ENCODE measurements at regions not wholly inside any gene's neighbourhood (a gene's known extent, or its start where the extent isn't known, plus 50 kb on each side); places are given as distances from the start of the nearest gene placed in this dataset.
"Not testable (repeated sequence)": the region's sequence is repeated elsewhere in the genome, so short reads cannot be mapped to it uniquely, and the experiment has no call there.

GRCh38 chr3:193915099-193915498, 220.8 kb upstream of the HES1 start:
- H3K27me3 Mint-ChIP-seq (ENCODE audit: low read depth, poor library complexity): peaks cover 18% of the 10 kb centered on the region
- TF ChIP-seq CTCF (IDR thresholded peaks at IDR 0.05): no peak
- no peaks in the 10 kb centered on the region for H3K9me3 Mint-ChIP-seq
- H3K4me3 Mint-ChIP-seq: no peak overlapping the region
- peaks cover 89% of the 10 kb centered on the region for H3K4me1 Mint-ChIP-seq
- no peaks in the 10 kb centered on the region for H3K36me3 Mint-ChIP-seq (ENCODE audit: low read depth)
- H3K27ac Mint-ChIP-seq: peak overlapping the region; percentile 58
- DNase-seq: no peak

- Mint-ChIP-seq H3K27me3 (ENCODE audit: low read depth, poor library complexity) (peaks cover 18% of the 10 kb centered on the region), H3K9me3 (peaks cover under 1% of the 10 kb centered on the region), H3K27ac (no peak overlapping the region), H3K4me3 (no peak overlapping the region), H3K36me3 (ENCODE audit: low read depth) (no peaks in the 10 kb centered on the region), H3K4me1 (peaks cover 84% of the 10 kb centered on the region)
- DNase-seq: no peak
- no peak for TF ChIP-seq CTCF (IDR thresholded peaks at IDR 0.05)
These were observed 220.3 kb upstream of the HES1 start for GRCh38 chr3:193915613-193916012.

- peaks cover 13% of the 10 kb centered on the region for H3K9me3 Mint-ChIP-seq
- H3K4me3 Mint-ChIP-seq: no peak overlapping the region
- DNase-seq: no peak
- H3K27me3 Mint-ChIP-seq (ENCODE audit: low read depth, poor library complexity): peaks cover 17% of the 10 kb centered on the region
- H3K4me1 Mint-ChIP-seq: peaks cover 68% of the 10 kb centered on the region
- no peak for TF ChIP-seq CTCF (IDR thresholded peaks at IDR 0.05)
- H3K36me3 Mint-ChIP-seq (ENCODE audit: low read depth): peaks cover 5% of the 10 kb centered on the region
- no peak overlapping the region for H3K27ac Mint-ChIP-seq
These were observed 218.8 kb upstream of the HES1 start for GRCh38 chr3:193917158-193917557.

- no peak for DNase-seq
- peaks cover 31% of the 10 kb centered on the region for H3K4me1 Mint-ChIP-seq
- no peak overlapping the region for H3K4me3 Mint-ChIP-seq
- H3K9me3 Mint-ChIP-seq: peaks cover 52% of the 10 kb centered on the region
- peaks cover 5% of the 10 kb centered on the region for H3K27me3 Mint-ChIP-seq (ENCODE audit: low read depth, poor library complexity)
- peaks cover 17% of the 10 kb centered on the region for H3K36me3 Mint-ChIP-seq (ENCODE audit: low read depth)
- no peak overlapping the region for H3K27ac Mint-ChIP-seq
- TF ChIP-seq CTCF (IDR thresholded peaks at IDR 0.05): no peak
These were observed 214.5 kb upstream of the HES1 start for GRCh38 chr3:193921465-193921864.

GRCh38 chr3:193922034-193922774, 213.7 kb upstream of the HES1 start:
- H3K4me3 Mint-ChIP-seq: no peak overlapping the region

GRCh38 chr3:193923958-193924357, 212.0 kb upstream of the HES1 start:
- not testable (repeated sequence) for H3K27ac Mint-ChIP-seq

More at GRCh38 chr3:193922034-193922774, 213.7 kb upstream of the HES1 start:
- peaks cover 5% of the 10 kb centered on the region for H3K27me3 Mint-ChIP-seq (ENCODE audit: low read depth, poor library complexity)
- peaks cover 17% of the 10 kb centered on the region for H3K36me3 Mint-ChIP-seq (ENCODE audit: low read depth)
- peaks cover 53% of the 10 kb centered on the region for H3K9me3 Mint-ChIP-seq
- H3K27ac Mint-ChIP-seq: peak overlapping the region; percentile 50
- no peak for DNase-seq
- TF ChIP-seq CTCF (IDR thresholded peaks at IDR 0.05): no peak
- H3K4me1 Mint-ChIP-seq: peaks cover 25% of the 10 kb centered on the region

GRCh38 chr3:193926071-193926470, 209.9 kb upstream of the HES1 start:
- not testable (repeated sequence) for H3K4me3 Mint-ChIP-seq, H3K4me1 Mint-ChIP-seq, DNase-seq, H3K27ac Mint-ChIP-seq
- H3K36me3 Mint-ChIP-seq (ENCODE audit: low read depth): peaks cover 17% of the 10 kb centered on the region
- H3K27me3 Mint-ChIP-seq (ENCODE audit: low read depth, poor library complexity): peaks cover 18% of the 10 kb centered on the region
- H3K9me3 Mint-ChIP-seq: peaks cover 50% of the 10 kb centered on the region

More at GRCh38 chr3:193923958-193924357, 212.0 kb upstream of the HES1 start:
- peaks cover 18% of the 10 kb centered on the region for H3K27me3 Mint-ChIP-seq (ENCODE audit: low read depth, poor library complexity)
- peaks cover 17% of the 10 kb centered on the region for H3K36me3 Mint-ChIP-seq (ENCODE audit: low read depth)
- H3K9me3 Mint-ChIP-seq: peaks cover 53% of the 10 kb centered on the region
- DNase-seq, H3K4me3 Mint-ChIP-seq: not testable (repeated sequence)
- peaks cover 13% of the 10 kb centered on the region for H3K4me1 Mint-ChIP-seq

GRCh38 chr3:193927413-193928206, 208.3 kb upstream of the HES1 start:
- DNase-seq, H3K4me3 Mint-ChIP-seq, H3K27ac Mint-ChIP-seq, H3K4me1 Mint-ChIP-seq: not testable (repeated sequence)
- peaks cover 13% of the 10 kb centered on the region for H3K27me3 Mint-ChIP-seq (ENCODE audit: low read depth, poor library complexity)
- H3K9me3 Mint-ChIP-seq: peaks cover 36% of the 10 kb centered on the region
- peaks cover 12% of the 10 kb centered on the region for H3K36me3 Mint-ChIP-seq (ENCODE audit: low read depth)

All from nephron progenitor cell (in vitro differentiated cells).